Peyer's patch (tissue), 4 donors: ENCODE measurements at regions not wholly inside any gene's neighbourhood (a gene's known extent, or its start where the extent isn't known, plus 50 kb on each side); places are given as distances from the start of the nearest gene placed in this dataset.
"Not testable (repeated sequence)": the region's sequence is repeated elsewhere in the genome, so short reads cannot be mapped to it uniquely, and the experiment has no call there.

ENCODE experiments used
- CTCF ChIP-seq, 6 experiments: fragments of 450-650 bp in 4 of 6; fragments of 200-600 bp in 2 of 6; sonication (generic) in 1 of 6; IDR thresholded peaks; one replicate each; pipeline ENCODE4 v1.5.1; 2017 to 2019; ENCODE audit warnings: antibody characterized with exemption in 6 of 6, mild to moderate bottlenecking in 3 of 6, moderate library complexity in 1 of 6
- POLR2A ChIP-seq, 2 donors: fragments of 450-650 bp; IDR thresholded peaks; one replicate each; pipeline ENCODE4 v1.5.1; 2017; ENCODE audit warnings: antibody characterized with exemption in 2 of 2, mild to moderate bottlenecking in 2 of 2, moderate library complexity in 2 of 2

DNA sequence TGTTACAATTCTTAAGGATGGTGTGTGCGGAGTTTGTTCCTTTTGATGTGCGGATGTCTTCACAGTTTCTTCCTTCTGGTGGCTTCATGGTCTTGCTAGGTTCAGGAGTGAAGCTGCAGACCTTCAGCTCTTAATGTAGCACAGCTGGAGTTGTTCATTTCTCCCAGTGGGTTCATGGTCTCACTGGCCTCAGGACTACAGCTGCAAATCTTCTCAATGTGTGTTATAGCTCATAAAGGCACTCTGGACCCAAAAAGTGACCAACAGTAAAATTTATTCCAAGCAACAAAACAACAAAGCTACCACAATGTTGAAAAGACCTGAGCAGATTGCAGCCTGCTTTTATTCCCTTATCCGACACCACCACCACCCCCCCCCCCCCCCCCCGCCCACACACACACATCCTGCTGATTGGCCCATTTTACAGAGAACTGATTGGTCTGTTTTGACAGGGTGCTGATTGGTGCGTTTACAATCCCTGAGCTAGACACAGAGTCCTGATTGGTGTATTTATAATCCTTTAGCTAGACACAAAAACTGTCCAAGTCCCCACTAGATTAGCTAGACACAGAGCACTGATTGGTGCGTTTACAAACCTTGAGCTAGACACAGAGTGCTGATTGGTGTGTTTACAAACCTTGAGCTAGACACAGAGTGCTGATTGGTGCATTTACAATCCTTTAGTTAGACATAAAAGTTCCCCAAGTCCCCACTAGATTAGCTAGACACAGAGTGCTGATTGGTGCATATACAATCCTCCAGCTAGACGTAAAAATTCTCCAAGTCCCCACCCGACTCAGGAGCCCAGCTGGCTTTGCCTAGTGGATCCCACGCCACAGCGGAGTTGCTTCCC is 59.2 kb downstream of the BAK1 start:
- not testable (repeated sequence) for TF ChIP-seq CTCF, POLR2A (IDR thresholded peaks at IDR 0.05)
